OCI-LY1 (cell line): ENCODE measurements at regions not wholly inside any gene's neighbourhood (a gene's known extent, or its start where the extent isn't known, plus 50 kb on each side); places are given as distances from the start of the nearest gene placed in this dataset.

Source experiments
- H2AFZ ChIP-seq: fragments of 200-600 bp; sonication (generic), shearing (Covaris generic); 2 replicates; pipeline ENCODE4 v1.6.0; 2014; ENCODE audit warnings: antibody characterized with exemption, mild to moderate bottlenecking, low read length
- H3F3A ChIP-seq: fragments of 200-600 bp; sonication (generic), shearing (Covaris generic); 2 replicates; pipeline ENCODE4 v1.6.0; 2014; ENCODE audit warnings: mild to moderate bottlenecking, antibody characterized with exemption, low read length, moderate library complexity; ENCODE audit not compliant: insufficient read depth
- H3K27ac ChIP-seq: fragments of 200-600 bp; sonication (generic); 2 replicates; pipeline ENCODE4 v1.5.1; 2014; ENCODE audit warnings: low read length, mixed run types, mild to moderate bottlenecking, low read depth; ENCODE audit not compliant: poor library complexity, severe bottlenecking
- H3K27me3 ChIP-seq: fragments of 200-600 bp; sonication (generic); 2 replicates; pipeline ENCODE4 v1.6.0; 2014; ENCODE audit warnings: antibody characterized with exemption, mild to moderate bottlenecking, low read length, moderate library complexity; ENCODE audit not compliant: insufficient read depth
- H3K36me3 ChIP-seq: fragments of 200-600 bp; sonication (generic); 2 replicates; pipeline ENCODE4 v1.6.1; 2014; ENCODE audit warnings: mild to moderate bottlenecking, antibody characterized with exemption, low read length, moderate library complexity, mixed read lengths; ENCODE audit not compliant: insufficient read depth
- H3K4me1 ChIP-seq: fragments of 200-600 bp; sonication (generic); 2 replicates; pipeline ENCODE4 v1.5.1; 2014; ENCODE audit warnings: mild to moderate bottlenecking, low read length, moderate library complexity; ENCODE audit not compliant: insufficient read depth, severe bottlenecking
- H3K4me2 ChIP-seq: fragments of 200-600 bp; sonication (generic), shearing (Covaris generic); 2 replicates; pipeline ENCODE4 v1.6.1; 2014; ENCODE audit warnings: low read length
- H3K4me3 ChIP-seq: fragments of 200-600 bp; sonication (generic); 2 replicates; pipeline ENCODE4 v1.5.1; 2014; ENCODE audit warnings: low read length, low read depth, mild to moderate bottlenecking, mixed read lengths; ENCODE audit not compliant: poor library complexity, severe bottlenecking
- H3K79me2 ChIP-seq: fragments of 200-600 bp; shearing (Covaris generic); 2 replicates; pipeline ENCODE4 v1.6.1; 2016; ENCODE audit warnings: mixed run types, low read length, mixed read lengths; ENCODE audit not compliant: insufficient read depth
- H3K9ac ChIP-seq: fragments of 200-600 bp; sonication (generic), shearing (Covaris generic); 2 replicates; pipeline ENCODE4 v1.6.1; 2014; ENCODE audit warnings: mild to moderate bottlenecking, low read length, mixed read lengths
- H3K9me2 ChIP-seq: fragments of 200-600 bp; sonication (generic), shearing (Covaris generic); 2 replicates; pipeline ENCODE4 v1.6.1; 2014; ENCODE audit warnings: low read depth, mild to moderate bottlenecking, low read length, mixed read lengths
- H3K9me3 ChIP-seq: fragments of 200-600 bp; shearing (Covaris generic); 2 replicates; pipeline ENCODE4 v1.6.1; 2014; ENCODE audit warnings: low read length, mixed read lengths
- H4K20me1 ChIP-seq: fragments of 200-600 bp; sonication (generic), shearing (Covaris generic); 2 replicates; pipeline ENCODE4 v1.6.0; 2016; ENCODE audit warnings: mild to moderate bottlenecking, low read length; ENCODE audit not compliant: insufficient read depth
- EZH2 ChIP-seq: fragments of 200-600 bp; sonication (generic), shearing (Covaris generic); IDR thresholded peaks from 2 replicates; pipeline ENCODE4 v1.8.0; 2017; ENCODE audit warnings: borderline replicate concordance, mixed run types, mild to moderate bottlenecking, antibody characterized with exemption, low read length, moderate library complexity, mixed read lengths
- TF ChIP-seq, protein P1 (sequence below): fragments of 200-600 bp; sonication (generic), shearing (Covaris generic); IDR thresholded peaks from 2 replicates; pipeline ENCODE4 v1.5.1; 2017; ENCODE audit warnings: mild to moderate bottlenecking, antibody characterized with exemption, low read length, moderate library complexity, mixed read lengths

DNA sequence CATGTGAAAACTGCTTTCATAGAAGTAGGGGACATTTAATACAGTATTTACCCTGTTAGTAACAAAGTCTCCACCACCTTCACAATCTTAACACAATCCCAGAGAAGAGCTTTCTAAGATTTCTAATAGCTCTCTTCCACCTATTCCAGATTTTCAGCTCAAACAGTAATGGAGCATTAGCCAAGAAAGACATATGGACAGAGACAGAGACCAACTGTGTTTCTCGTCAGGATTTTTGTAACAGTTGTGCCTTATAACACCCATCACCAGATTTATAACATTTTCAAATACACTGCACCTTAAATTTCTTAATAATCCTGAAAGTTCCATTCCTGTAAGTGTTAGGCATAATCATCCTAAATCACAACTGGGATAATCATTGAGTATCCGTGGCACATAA lies 321.2 kb upstream of the TMTC1 start:
- no peaks in the 10 kb centered on the region for H3K9me3 ChIP-seq
- TF ChIP-seq EZH2: no peak
- TF ChIP-seq, protein P1, sequence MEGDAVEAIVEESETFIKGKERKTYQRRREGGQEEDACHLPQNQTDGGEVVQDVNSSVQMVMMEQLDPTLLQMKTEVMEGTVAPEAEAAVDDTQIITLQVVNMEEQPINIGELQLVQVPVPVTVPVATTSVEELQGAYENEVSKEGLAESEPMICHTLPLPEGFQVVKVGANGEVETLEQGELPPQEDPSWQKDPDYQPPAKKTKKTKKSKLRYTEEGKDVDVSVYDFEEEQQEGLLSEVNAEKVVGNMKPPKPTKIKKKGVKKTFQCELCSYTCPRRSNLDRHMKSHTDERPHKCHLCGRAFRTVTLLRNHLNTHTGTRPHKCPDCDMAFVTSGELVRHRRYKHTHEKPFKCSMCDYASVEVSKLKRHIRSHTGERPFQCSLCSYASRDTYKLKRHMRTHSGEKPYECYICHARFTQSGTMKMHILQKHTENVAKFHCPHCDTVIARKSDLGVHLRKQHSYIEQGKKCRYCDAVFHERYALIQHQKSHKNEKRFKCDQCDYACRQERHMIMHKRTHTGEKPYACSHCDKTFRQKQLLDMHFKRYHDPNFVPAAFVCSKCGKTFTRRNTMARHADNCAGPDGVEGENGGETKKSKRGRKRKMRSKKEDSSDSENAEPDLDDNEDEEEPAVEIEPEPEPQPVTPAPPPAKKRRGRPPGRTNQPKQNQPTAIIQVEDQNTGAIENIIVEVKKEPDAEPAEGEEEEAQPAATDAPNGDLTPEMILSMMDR: no peak
- no peak overlapping the region for H2AFZ ChIP-seq
- no peaks in the 10 kb centered on the region for H3K79me2 ChIP-seq
- H3K36me3 ChIP-seq: no peaks in the 10 kb centered on the region
- no peak overlapping the region for H3K4me3 ChIP-seq
- no peaks in the 10 kb centered on the region for H3K4me1 ChIP-seq
- H3K27ac ChIP-seq: no peak overlapping the region
- no peak overlapping the region for H3K4me2 ChIP-seq
- H3K27me3 ChIP-seq: no peaks in the 10 kb centered on the region
- no peaks in the 10 kb centered on the region for H4K20me1 ChIP-seq
- H3F3A ChIP-seq: no peaks in the 10 kb centered on the region
- no peak overlapping the region for H3K9ac ChIP-seq
- no peaks in the 10 kb centered on the region for H3K9me2 ChIP-seq

DNA sequence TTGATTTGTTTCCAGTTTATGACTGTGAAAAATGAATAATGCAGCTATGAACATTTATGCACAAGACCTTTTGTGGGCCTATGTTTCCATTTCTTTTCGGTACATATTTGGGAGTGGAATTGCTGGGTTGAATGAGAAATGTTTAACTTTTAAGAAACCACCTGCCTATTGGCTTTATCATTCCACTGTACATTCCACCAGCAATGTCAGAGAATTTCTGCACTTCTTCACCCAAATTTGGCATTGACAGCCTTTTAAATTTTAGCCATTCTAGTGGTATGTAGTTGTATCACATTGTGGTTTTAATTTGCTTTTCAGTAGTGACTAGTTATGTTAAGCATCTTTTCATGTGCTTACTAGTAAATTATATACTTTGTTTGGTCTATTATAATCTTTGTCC lies 317.0 kb upstream of the TMTC1 start:
- TF ChIP-seq, protein P1: no peak
- TF ChIP-seq EZH2: no peak
- no peak overlapping the region for H2AFZ ChIP-seq
- no peaks in the 10 kb centered on the region for H4K20me1 ChIP-seq
- H3K79me2 ChIP-seq: no peaks in the 10 kb centered on the region
- H3K9me2 ChIP-seq: no peaks in the 10 kb centered on the region
- H3K4me1 ChIP-seq: no peaks in the 10 kb centered on the region
- H3K4me3 ChIP-seq: no peak overlapping the region
- H3K27ac ChIP-seq: no peak overlapping the region
- no peak overlapping the region for H3K9ac ChIP-seq
- no peaks in the 10 kb centered on the region for H3F3A ChIP-seq
- no peaks in the 10 kb centered on the region for H3K36me3 ChIP-seq
- no peaks in the 10 kb centered on the region for H3K27me3 ChIP-seq
- no peak overlapping the region for H3K4me2 ChIP-seq
- H3K9me3 ChIP-seq: no peaks in the 10 kb centered on the region

DNA sequence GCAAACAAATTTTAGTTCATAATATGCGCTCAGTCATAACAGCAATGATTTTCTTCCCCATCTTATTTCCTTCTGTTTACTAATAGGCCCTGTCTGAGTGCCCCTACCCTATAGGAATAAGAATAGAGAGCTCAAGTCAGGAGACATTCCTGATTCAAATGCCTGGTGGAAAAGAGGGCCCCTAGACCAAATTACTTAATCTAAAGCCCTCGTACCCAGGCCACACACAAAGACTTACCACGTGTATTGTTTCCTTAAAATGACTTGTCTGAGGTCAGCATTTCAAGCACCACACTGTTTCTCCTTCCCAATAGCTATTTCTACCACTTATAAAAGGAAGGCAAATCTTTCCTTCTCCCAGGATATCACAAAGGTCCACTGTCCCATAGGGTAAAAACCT lies 314.9 kb upstream of the TMTC1 start:
- no peak for TF ChIP-seq EZH2
- TF ChIP-seq, protein P1: no peak
- no peak overlapping the region for H3K27ac ChIP-seq
- H2AFZ ChIP-seq: no peak overlapping the region
- H3K27me3 ChIP-seq: no peaks in the 10 kb centered on the region
- no peaks in the 10 kb centered on the region for H3K4me1 ChIP-seq
- no peaks in the 10 kb centered on the region for H4K20me1 ChIP-seq
- H3K79me2 ChIP-seq: no peaks in the 10 kb centered on the region
- no peak overlapping the region for H3K4me3 ChIP-seq
- H3K9me2 ChIP-seq: no peaks in the 10 kb centered on the region
- no peak overlapping the region for H3K9ac ChIP-seq
- H3K9me3 ChIP-seq: no peaks in the 10 kb centered on the region
- no peaks in the 10 kb centered on the region for H3K36me3 ChIP-seq
- no peaks in the 10 kb centered on the region for H3F3A ChIP-seq
- H3K4me2 ChIP-seq: no peak overlapping the region
